ENCODE measurements at regions not wholly inside any gene's neighbourhood (a gene's known extent, or its start where the extent isn't known, plus 50 kb on each side); places are given as distances from the start of the nearest gene placed in this dataset.

DNA sequence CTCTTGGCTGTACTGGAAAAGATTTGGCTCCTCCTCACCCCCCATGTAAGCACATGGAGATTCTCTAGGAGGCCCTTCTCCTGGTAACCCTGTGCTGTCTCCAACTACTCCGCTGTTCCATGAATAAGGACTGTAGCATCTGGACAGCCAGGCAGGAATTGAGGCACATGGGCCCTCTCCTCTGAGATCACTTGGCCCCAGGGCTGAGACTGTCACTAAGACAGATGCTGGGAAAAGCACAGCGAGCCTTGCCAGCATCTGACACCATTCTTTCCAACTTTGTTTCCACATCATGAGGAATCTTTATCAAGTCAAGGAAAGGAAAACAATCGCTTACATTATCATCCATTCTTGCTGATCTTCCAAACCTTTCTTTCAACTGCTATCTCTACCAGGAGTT lies 222.6 kb upstream of the INTU start:
- Histone ChIP-seq H3K4me3 (ENCODE audit: low read depth, low read length) (no peak overlapping the region), H3K27ac (no peak overlapping the region), H3K36me3 (replicated peaks) (no peaks in the 10 kb centered on the region), H3K27me3 (replicated peaks) (no peaks in the 10 kb centered on the region)
- in situ Hi-C loops (cut with HindIII; ENCODE audit: low pct_ligation_motif_present, low sequenced_read_pairs), result no loop called here
- TF ChIP-seq, protein P1, sequence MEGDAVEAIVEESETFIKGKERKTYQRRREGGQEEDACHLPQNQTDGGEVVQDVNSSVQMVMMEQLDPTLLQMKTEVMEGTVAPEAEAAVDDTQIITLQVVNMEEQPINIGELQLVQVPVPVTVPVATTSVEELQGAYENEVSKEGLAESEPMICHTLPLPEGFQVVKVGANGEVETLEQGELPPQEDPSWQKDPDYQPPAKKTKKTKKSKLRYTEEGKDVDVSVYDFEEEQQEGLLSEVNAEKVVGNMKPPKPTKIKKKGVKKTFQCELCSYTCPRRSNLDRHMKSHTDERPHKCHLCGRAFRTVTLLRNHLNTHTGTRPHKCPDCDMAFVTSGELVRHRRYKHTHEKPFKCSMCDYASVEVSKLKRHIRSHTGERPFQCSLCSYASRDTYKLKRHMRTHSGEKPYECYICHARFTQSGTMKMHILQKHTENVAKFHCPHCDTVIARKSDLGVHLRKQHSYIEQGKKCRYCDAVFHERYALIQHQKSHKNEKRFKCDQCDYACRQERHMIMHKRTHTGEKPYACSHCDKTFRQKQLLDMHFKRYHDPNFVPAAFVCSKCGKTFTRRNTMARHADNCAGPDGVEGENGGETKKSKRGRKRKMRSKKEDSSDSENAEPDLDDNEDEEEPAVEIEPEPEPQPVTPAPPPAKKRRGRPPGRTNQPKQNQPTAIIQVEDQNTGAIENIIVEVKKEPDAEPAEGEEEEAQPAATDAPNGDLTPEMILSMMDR (IDR thresholded peaks at IDR 0.05; ENCODE audit: low read depth, low read length, missing control alignments), result no peak
- no peak for DNase-seq

GRCh38 chr4:127410644-127411043 lies 222.1 kb upstream of the INTU start:
- no peak for DNase-seq
- TF ChIP-seq, protein P1 (IDR thresholded peaks at IDR 0.05; ENCODE audit: low read depth, low read length, missing control alignments), result no peak
- in situ Hi-C loops (cut with HindIII; ENCODE audit: low pct_ligation_motif_present, low sequenced_read_pairs), result no loop called here
- Histone ChIP-seq H3K27ac (no peak overlapping the region), H3K4me3 (ENCODE audit: low read depth, low read length) (no peak overlapping the region), H3K27me3 (replicated peaks) (no peaks in the 10 kb centered on the region), H3K36me3 (replicated peaks) (no peaks in the 10 kb centered on the region)

DNA sequence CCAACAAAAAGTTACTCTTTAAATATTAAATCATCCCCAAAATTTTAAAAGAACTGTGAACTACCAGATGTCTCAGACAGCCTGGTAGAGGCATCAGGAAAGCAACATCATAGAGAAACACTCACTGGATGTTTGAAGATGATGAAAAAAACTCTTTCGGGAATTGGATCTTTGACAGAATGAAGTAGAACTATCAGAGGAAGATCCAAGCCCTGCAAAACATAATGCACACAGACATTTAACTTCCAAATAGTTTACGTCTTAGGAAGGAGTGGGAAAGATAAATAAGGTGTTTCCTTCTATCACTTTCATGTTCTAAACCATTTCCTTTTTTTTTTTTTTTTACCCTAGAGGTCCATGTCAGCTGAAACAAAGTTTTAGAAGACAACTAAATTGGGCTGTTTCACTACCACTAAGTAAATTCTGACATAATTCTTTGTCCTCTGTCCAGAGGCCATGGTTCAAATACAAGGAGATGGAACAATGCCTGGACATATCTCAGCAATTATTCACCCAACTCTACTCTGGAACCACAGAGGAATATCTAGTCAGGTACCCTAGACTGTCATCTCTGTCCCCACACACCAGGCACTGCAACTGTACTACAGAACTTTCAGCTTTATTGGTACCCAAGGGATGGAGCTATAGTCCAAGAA lies 217.7 kb upstream of the INTU start:
- TF ChIP-seq, protein P1 (IDR thresholded peaks at IDR 0.05; ENCODE audit: low read depth, low read length, missing control alignments), result no peak
- Histone ChIP-seq H3K27ac (no peak overlapping the region), H3K27me3 (replicated peaks) (no peaks in the 10 kb centered on the region), H3K36me3 (replicated peaks) (no peaks in the 10 kb centered on the region), H3K4me3 (ENCODE audit: low read depth, low read length) (no peak overlapping the region)
- DNase-seq, result no peak
- in situ Hi-C loops (cut with HindIII; ENCODE audit: low pct_ligation_motif_present, low sequenced_read_pairs), result no loop called here

GRCh38 chr4:127416115-127416514 lies 216.6 kb upstream of the INTU start:
- TF ChIP-seq, protein P1 (IDR thresholded peaks at IDR 0.05; ENCODE audit: low read depth, low read length, missing control alignments), result no peak
- no peak overlapping the region for H3K27ac ChIP-seq
- H3K4me3 ChIP-seq (ENCODE audit: low read depth, low read length), result no peak overlapping the region
- in situ Hi-C loops (cut with HindIII; ENCODE audit: low pct_ligation_motif_present, low sequenced_read_pairs), result no loop called here
- H3K36me3 ChIP-seq (replicated peaks), result no peaks in the 10 kb centered on the region
- H3K27me3 ChIP-seq (replicated peaks), result no peaks in the 10 kb centered on the region
- DNase-seq, result no peak

- TF ChIP-seq, protein P1 (IDR thresholded peaks at IDR 0.05; ENCODE audit: low read depth, low read length, missing control alignments), result no peak
- Histone ChIP-seq H3K27ac (no peak overlapping the region), H3K27me3 (replicated peaks) (no peaks in the 10 kb centered on the region), H3K36me3 (replicated peaks) (no peaks in the 10 kb centered on the region), H3K4me3 (ENCODE audit: low read depth, low read length) (no peak overlapping the region)
- in situ Hi-C loops (cut with HindIII; ENCODE audit: low pct_ligation_motif_present, low sequenced_read_pairs), result no loop called here
- DNase-seq, result no peak
These were observed 214.7 kb upstream of the INTU start for GRCh38 chr4:127417885-127418535.
